ENCODE measurements at regions not wholly inside any gene's neighbourhood (a gene's known extent, or its start where the extent isn't known, plus 50 kb on each side); places are given as distances from the start of the nearest gene placed in this dataset.
A peak's percentile ranks its signal among the peaks of the same experiment; 100 is the strongest.

DNA sequence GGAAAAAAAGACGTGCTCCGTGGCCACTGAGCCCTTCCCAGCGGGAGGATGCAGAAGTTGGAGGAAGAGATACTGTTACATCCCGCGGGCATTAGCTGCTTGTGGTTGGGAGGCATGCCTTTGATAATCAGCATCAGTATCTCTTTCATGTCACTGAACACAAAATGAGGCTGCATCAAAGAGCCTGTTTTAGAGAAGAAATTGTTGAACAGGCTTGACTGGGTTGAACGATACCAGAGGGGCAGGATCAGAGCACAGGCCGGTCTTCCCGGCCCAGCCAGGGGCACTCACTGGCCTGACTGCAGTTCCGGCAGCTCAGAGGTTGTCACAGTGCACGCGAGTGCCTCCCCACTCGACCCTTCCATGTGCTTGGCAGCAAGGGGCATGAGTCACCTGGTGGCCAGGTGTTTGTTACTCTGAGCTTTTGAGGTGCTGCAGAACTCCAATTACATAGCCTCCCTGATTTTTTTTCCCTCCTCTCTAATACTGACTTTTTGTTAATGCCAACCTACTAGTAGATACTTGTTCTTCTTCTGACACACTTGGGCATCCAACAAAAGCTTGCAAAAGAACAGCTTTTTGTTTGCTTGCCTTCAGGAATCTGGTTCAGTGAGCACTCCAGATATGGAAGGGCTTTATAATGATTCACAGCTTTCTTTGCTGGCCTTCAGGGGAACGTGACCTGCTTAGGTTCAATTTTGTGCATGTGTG, 121.6 kb downstream of the VAPA start:
- Histone ChIP-seq H3K27me3 (no peaks in the 10 kb centered on the region), H3K4me1 (peaks cover 19 to 44% of the 10 kb centered on the region in 2 donors), H3K27ac (peak overlapping the region; percentile 49 to 60), H3K36me3 (no peaks in the 10 kb centered on the region), H3K4me3 (no peak overlapping the region), H3K9me3 (no peaks in the 10 kb centered on the region)
- DNase-seq (ENCODE audit: low spot score in 2 of 2), result peak in 1 of 2 donors; percentile 66
- intact Hi-C loops (cut with DNase I), result no loop called here
- TF ChIP-seq, protein P1, sequence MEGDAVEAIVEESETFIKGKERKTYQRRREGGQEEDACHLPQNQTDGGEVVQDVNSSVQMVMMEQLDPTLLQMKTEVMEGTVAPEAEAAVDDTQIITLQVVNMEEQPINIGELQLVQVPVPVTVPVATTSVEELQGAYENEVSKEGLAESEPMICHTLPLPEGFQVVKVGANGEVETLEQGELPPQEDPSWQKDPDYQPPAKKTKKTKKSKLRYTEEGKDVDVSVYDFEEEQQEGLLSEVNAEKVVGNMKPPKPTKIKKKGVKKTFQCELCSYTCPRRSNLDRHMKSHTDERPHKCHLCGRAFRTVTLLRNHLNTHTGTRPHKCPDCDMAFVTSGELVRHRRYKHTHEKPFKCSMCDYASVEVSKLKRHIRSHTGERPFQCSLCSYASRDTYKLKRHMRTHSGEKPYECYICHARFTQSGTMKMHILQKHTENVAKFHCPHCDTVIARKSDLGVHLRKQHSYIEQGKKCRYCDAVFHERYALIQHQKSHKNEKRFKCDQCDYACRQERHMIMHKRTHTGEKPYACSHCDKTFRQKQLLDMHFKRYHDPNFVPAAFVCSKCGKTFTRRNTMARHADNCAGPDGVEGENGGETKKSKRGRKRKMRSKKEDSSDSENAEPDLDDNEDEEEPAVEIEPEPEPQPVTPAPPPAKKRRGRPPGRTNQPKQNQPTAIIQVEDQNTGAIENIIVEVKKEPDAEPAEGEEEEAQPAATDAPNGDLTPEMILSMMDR (IDR thresholded peaks at IDR 0.05), result no peak

- no peaks in the 10 kb centered on the region for H3K9me3 ChIP-seq
- H3K27me3 ChIP-seq, result no peaks in the 10 kb centered on the region
- H3K27ac ChIP-seq, result peak overlapping the region in 1 of 2 donors; percentile 49
- peak in 1 of 2 donors; percentile 33 for DNase-seq (ENCODE audit: low spot score in 2 of 2)
- intact Hi-C loops (cut with DNase I), result no loop called here
- no peaks in the 10 kb centered on the region for H3K36me3 ChIP-seq
- peaks cover 19 to 42% of the 10 kb centered on the region in 2 donors for H3K4me1 ChIP-seq
- TF ChIP-seq, protein P1 (IDR thresholded peaks at IDR 0.05), result no peak
- no peak overlapping the region for H3K4me3 ChIP-seq
These were observed 122.7 kb downstream of the VAPA start for GRCh38 chr18:10036479-10036878.

GRCh38 chr18:10037181-10037580, 123.4 kb downstream of the VAPA start:
- peaks cover 0 to 5% of the 10 kb centered on the region in 2 donors for H3K9me3 ChIP-seq
- TF ChIP-seq, protein P1 (IDR thresholded peaks at IDR 0.05), result no peak
- H3K4me1 ChIP-seq, result peaks cover 14 to 40% of the 10 kb centered on the region in 2 donors
- DNase-seq (ENCODE audit: low spot score in 2 of 2), result peak in 1 of 2 donors; percentile 50
- intact Hi-C loops (cut with DNase I), result no loop called here
- no peak overlapping the region for H3K4me3 ChIP-seq
- no peaks in the 10 kb centered on the region for H3K36me3 ChIP-seq
- no peak overlapping the region for H3K27ac ChIP-seq
- H3K27me3 ChIP-seq, result no peaks in the 10 kb centered on the region

- Histone ChIP-seq H3K4me1 (peaks cover 5 to 30% of the 10 kb centered on the region in 2 donors), H3K4me3 (no peak overlapping the region)
- intact Hi-C loops (cut with DNase I), result no loop called here
These were observed 124.5 kb downstream of the VAPA start for GRCh38 chr18:10038268-10038667.

GRCh38 chr18:10040287-10041011, 126.6 kb downstream of the VAPA start:
- Histone ChIP-seq H3K36me3 (no peaks in the 10 kb centered on the region), H3K27me3 (no peaks in the 10 kb centered on the region), H3K4me3 (no peak overlapping the region), H3K9me3 (peaks cover 0 to 18% of the 10 kb centered on the region in 2 donors), H3K27ac (peak overlapping the region; percentile 78 to 80), H3K4me1 (peaks cover under 1 to 21% of the 10 kb centered on the region in 2 donors)
- intact Hi-C loops (cut with DNase I), result loop anchor here (2.0 kb wide), 2 partner anchors 16 to 30 kb away; no protein-coding TSS in a partner anchor
- TF ChIP-seq, protein P1 (IDR thresholded peaks at IDR 0.05), result no peak
- peak in 1 of 2 donors; percentile 73 for DNase-seq (ENCODE audit: low spot score in 2 of 2)

More at GRCh38 chr18:10038268-10038667, 124.5 kb downstream of the VAPA start:
- TF ChIP-seq, protein P1 (IDR thresholded peaks at IDR 0.05), result no peak
- no peaks in the 10 kb centered on the region for H3K36me3 ChIP-seq
- H3K9me3 ChIP-seq, result peaks cover 0 to 13% of the 10 kb centered on the region in 2 donors
- DNase-seq (ENCODE audit: low spot score in 2 of 2), result peak in 1 of 2 donors; percentile 41
- peak overlapping the region; percentile 78 to 80 for H3K27ac ChIP-seq
- H3K27me3 ChIP-seq, result no peaks in the 10 kb centered on the region
